Lower lobe of right lung (tissue), 2 donors: ENCODE measurements at regions not wholly inside any gene's neighbourhood (a gene's known extent, or its start where the extent isn't known, plus 50 kb on each side); places are given as distances from the start of the nearest gene placed in this dataset.

Experiments
- ATAC-seq, 2 donors: fragments of 200-7000 bp; cut with Tn5 transposase; one replicate each; pipeline ENCODE4 v1.9.1; 2020 to 2022; ENCODE audit warnings: mild to moderate bottlenecking in 2 of 2, moderate library complexity in 2 of 2
- DNase-seq: peaks from one replicate; pipeline ENCODE4 v3.0.0-alpha.2; 2020
- H3K27ac ChIP-seq: fragments of 200-600 bp; one replicate; pipeline ENCODE4 v1.8.0; 2022
- H3K27me3 ChIP-seq: fragments of 200-600 bp; one replicate; pipeline ENCODE4 v1.8.0; 2022; ENCODE audit warnings: low read depth
- H3K36me3 ChIP-seq: fragments of 200-600 bp; one replicate; pipeline ENCODE4 v1.8.0; 2022; ENCODE audit warnings: mild to moderate bottlenecking
- H3K4me1 ChIP-seq: fragments of 200-600 bp; one replicate; pipeline ENCODE4 v1.8.0; 2022
- H3K4me3 ChIP-seq: fragments of 200-600 bp; one replicate; pipeline ENCODE4 v1.8.0; 2022; ENCODE audit warnings: mild to moderate bottlenecking
- H3K9me3 ChIP-seq: fragments of 200-600 bp; one replicate; pipeline ENCODE4 v1.8.0; 2022
- CTCF ChIP-seq: fragments of 200-600 bp; IDR thresholded peaks from one replicate; pipeline ENCODE4 v1.8.0; 2022; ENCODE audit warnings: antibody characterized with exemption, mild to moderate bottlenecking
- intact Hi-C: fragments of 100-400 bp; cut with DNase I; formaldehyde crosslinking; loops from one replicate; pipeline ENCODE4 v1.11.0; 2022
- donor health status: DM: no; HTN: yes; CAD: no; lungs with severe emphysema.

- no peak overlapping the region for H3K27ac ChIP-seq
- no peaks in the 10 kb centered on the region for H3K27me3 ChIP-seq
- no peak for DNase-seq
- no peak for TF ChIP-seq CTCF
- no peak overlapping the region for H3K4me3 ChIP-seq
- intact Hi-C loops, result no loop called here
- ATAC-seq, result no peak
- no peaks in the 10 kb centered on the region for H3K9me3 ChIP-seq
- no peaks in the 10 kb centered on the region for H3K4me1 ChIP-seq
- H3K36me3 ChIP-seq, result no peaks in the 10 kb centered on the region
Measured at GRCh38 chr13:76223565-76223964, 587.4 kb downstream of the LMO7 start.

- TF ChIP-seq CTCF, result no peak
- intact Hi-C loops, result no loop called here
- Histone ChIP-seq H3K4me3 (no peak overlapping the region), H3K27ac (no peak overlapping the region), H3K4me1 (no peaks in the 10 kb centered on the region), H3K9me3 (no peaks in the 10 kb centered on the region), H3K36me3 (no peaks in the 10 kb centered on the region), H3K27me3 (no peaks in the 10 kb centered on the region)
- DNase-seq, result no peak
- peak in 1 of 2 donors; percentile 86 for ATAC-seq
Measured at GRCh38 chr13:76222511-76222910, 586.4 kb downstream of the LMO7 start.

GRCh38 chr13:76216729-76217128 lies 580.6 kb downstream of the LMO7 start:
- TF ChIP-seq CTCF, result no peak
- Histone ChIP-seq H3K4me1 (no peaks in the 10 kb centered on the region), H3K36me3 (no peaks in the 10 kb centered on the region), H3K27ac (no peak overlapping the region), H3K9me3 (no peaks in the 10 kb centered on the region), H3K27me3 (no peaks in the 10 kb centered on the region), H3K4me3 (no peak overlapping the region)
- DNase-seq (no peak), ATAC-seq (peak in 1 of 2 donors; percentile 74)
- intact Hi-C loops, result no loop called here

GRCh38 chr13:76214001-76214400 lies 577.9 kb downstream of the LMO7 start:
- Histone ChIP-seq H3K9me3 (no peaks in the 10 kb centered on the region), H3K27me3 (no peaks in the 10 kb centered on the region), H3K27ac (no peak overlapping the region), H3K36me3 (no peaks in the 10 kb centered on the region), H3K4me1 (no peaks in the 10 kb centered on the region), H3K4me3 (no peak overlapping the region)
- TF ChIP-seq CTCF, result no peak
- ATAC-seq (no peak), DNase-seq (no peak)
- intact Hi-C loops, result no loop called here

- Histone ChIP-seq H3K4me3 (no peak overlapping the region), H3K36me3 (no peaks in the 10 kb centered on the region), H3K27ac (no peak overlapping the region), H3K9me3 (no peaks in the 10 kb centered on the region), H3K4me1 (no peaks in the 10 kb centered on the region), H3K27me3 (no peaks in the 10 kb centered on the region)
- no peak for DNase-seq
- intact Hi-C loops, result no loop called here
- TF ChIP-seq CTCF, result no peak
- ATAC-seq, result no peak
Measured at GRCh38 chr13:76213423-76213904, 577.3 kb downstream of the LMO7 start.

GRCh38 chr13:76210262-76210661 lies 574.1 kb downstream of the LMO7 start:
- no peaks in the 10 kb centered on the region for H3K27me3 ChIP-seq
- H3K27ac ChIP-seq, result no peak overlapping the region
- DNase-seq, result peak; percentile 45
- H3K9me3 ChIP-seq, result no peaks in the 10 kb centered on the region
- H3K4me3 ChIP-seq, result no peak overlapping the region
- no peak for TF ChIP-seq CTCF
- intact Hi-C loops, result no loop called here
- no peaks in the 10 kb centered on the region for H3K4me1 ChIP-seq
- no peak for ATAC-seq
- H3K36me3 ChIP-seq, result no peaks in the 10 kb centered on the region
